Dendritic cell treated with granulocyte-macrophage colony-stimulating factor and Interleukin-4, amounts not matched to agents 40 ng/mL and 50 ng/mL, for 4 days (primary cell): ENCODE measurements at regions not wholly inside any gene's neighbourhood (a gene's known extent, or its start where the extent isn't known, plus 50 kb on each side); places are given as distances from the start of the nearest gene placed in this dataset.
"Not testable (repeated sequence)": the region's sequence is repeated elsewhere in the genome, so short reads cannot be mapped to it uniquely, and the experiment has no call there.

Experiments used
- H3K27ac Mint-ChIP-seq: one replicate; pipeline ENCODE4 v1.8.0; 2022; ENCODE audit warnings: mild to moderate bottlenecking, mixed read lengths
- H3K27me3 Mint-ChIP-seq: one replicate; pipeline ENCODE4 v1.8.0; 2022; ENCODE audit warnings: mild to moderate bottlenecking, mixed read lengths
- H3K36me3 Mint-ChIP-seq: one replicate; pipeline ENCODE4 v1.8.0; 2022; ENCODE audit warnings: low read depth, mixed read lengths
- H3K4me1 Mint-ChIP-seq: one replicate; pipeline ENCODE4 v1.8.0; 2022; ENCODE audit warnings: low read depth, mixed read lengths
- H3K4me3 Mint-ChIP-seq: one replicate; pipeline ENCODE4 v1.8.0; 2022; ENCODE audit warnings: mild to moderate bottlenecking, moderate library complexity, mixed read lengths
- H3K9me3 Mint-ChIP-seq: one replicate; pipeline ENCODE4 v1.8.0; 2022; ENCODE audit warnings: mixed read lengths
- intact Hi-C: fragments of 100-400 bp; cut with micrococcal nuclease; formaldehyde crosslinking; loops from one replicate; pipeline ENCODE4 v1.15.0; 2022

DNA sequence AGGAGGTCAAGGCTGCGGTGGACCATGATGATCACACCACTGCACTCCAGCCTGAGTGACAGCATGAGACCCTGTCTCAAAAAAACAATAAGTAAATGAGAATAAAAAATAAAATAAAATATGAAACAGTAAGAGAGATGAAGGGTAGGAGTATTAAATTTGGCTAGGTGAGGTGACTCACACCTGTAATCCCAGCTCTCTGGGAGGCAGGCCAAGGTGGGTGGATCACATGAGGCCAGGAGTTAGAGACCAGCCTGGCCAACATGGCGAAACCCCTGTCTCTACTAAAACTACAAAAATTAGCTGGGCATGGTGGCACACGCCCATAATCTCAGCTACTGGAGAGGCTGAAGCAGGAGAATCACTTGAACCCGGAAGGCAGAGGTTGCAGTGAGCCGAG, 87.4 kb upstream of the MRI1 start:
- intact Hi-C loops, H3K27ac Mint-ChIP-seq, H3K36me3 Mint-ChIP-seq, H3K4me1 Mint-ChIP-seq, H3K4me3 Mint-ChIP-seq: not testable (repeated sequence)
- H3K27me3 Mint-ChIP-seq, result peaks cover 10% of the 10 kb centered on the region
- peaks cover 35% of the 10 kb centered on the region for H3K9me3 Mint-ChIP-seq

DNA sequence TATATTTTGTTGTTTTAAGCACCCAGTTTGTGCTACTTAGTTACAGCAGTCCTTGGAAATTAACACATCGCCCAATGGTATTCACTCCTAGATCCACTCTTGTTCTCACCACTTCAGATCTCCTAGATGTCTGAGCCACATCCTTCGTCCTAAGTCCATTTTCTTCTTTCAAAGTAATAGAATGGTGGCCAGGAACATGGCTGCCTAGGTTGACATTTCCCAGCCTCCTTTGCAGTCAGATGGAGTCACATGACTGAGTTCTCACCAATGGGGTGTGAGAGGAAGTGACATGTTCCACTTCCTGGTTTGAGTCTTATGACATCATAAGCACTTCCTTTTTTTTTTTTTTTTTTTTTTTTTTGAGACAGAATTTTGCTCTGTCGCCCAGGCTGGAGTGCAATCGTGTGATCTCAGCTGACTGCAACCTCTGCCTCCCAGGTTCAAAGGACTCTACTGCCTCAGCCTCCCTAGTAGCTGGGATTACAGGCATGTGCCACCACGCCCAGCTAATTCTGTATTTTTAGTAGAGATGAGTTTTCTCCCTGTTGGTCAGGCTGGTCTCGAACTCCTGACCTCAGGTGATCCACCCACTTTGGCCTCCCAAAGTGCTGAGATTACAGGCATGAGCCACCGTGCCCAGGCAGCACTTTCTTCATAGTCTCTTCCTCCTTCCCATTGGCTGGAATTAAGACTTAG, 91.7 kb upstream of the MRI1 start:
- H3K9me3 Mint-ChIP-seq, result peaks cover 19% of the 10 kb centered on the region
- H3K4me3 Mint-ChIP-seq, H3K4me1 Mint-ChIP-seq, intact Hi-C loops, H3K27ac Mint-ChIP-seq, H3K36me3 Mint-ChIP-seq, H3K27me3 Mint-ChIP-seq: not testable (repeated sequence)

- no peak overlapping the region for H3K4me3 Mint-ChIP-seq
- intact Hi-C loops, result no loop called here
- no peak overlapping the region for H3K27ac Mint-ChIP-seq
- no peaks in the 10 kb centered on the region for H3K4me1 Mint-ChIP-seq
- no peaks in the 10 kb centered on the region for H3K36me3 Mint-ChIP-seq
- H3K9me3 Mint-ChIP-seq, result peaks cover 19% of the 10 kb centered on the region
- H3K27me3 Mint-ChIP-seq, result peaks cover 7% of the 10 kb centered on the region
These were observed 93.5 kb upstream of the MRI1 start for GRCh38 chr19:13670846-13671245.

GRCh38 chr19:13669780-13670355, 94.5 kb upstream of the MRI1 start:
- H3K4me3 Mint-ChIP-seq, result no peak overlapping the region
- peaks cover 5% of the 10 kb centered on the region for H3K27me3 Mint-ChIP-seq
- intact Hi-C loops, result no loop called here
- no peak overlapping the region for H3K27ac Mint-ChIP-seq
- H3K9me3 Mint-ChIP-seq, result peaks cover 19% of the 10 kb centered on the region
- no peaks in the 10 kb centered on the region for H3K36me3 Mint-ChIP-seq
- peaks cover 5% of the 10 kb centered on the region for H3K4me1 Mint-ChIP-seq

GRCh38 chr19:13668964-13669363, 95.4 kb upstream of the MRI1 start:
- H3K4me3 Mint-ChIP-seq, result no peak overlapping the region
- no peaks in the 10 kb centered on the region for H3K36me3 Mint-ChIP-seq
- intact Hi-C loops, result no loop called here
- peaks cover 3% of the 10 kb centered on the region for H3K27me3 Mint-ChIP-seq
- no peak overlapping the region for H3K27ac Mint-ChIP-seq
- peaks cover 19% of the 10 kb centered on the region for H3K9me3 Mint-ChIP-seq
- peaks cover 5% of the 10 kb centered on the region for H3K4me1 Mint-ChIP-seq

GRCh38 chr19:13666165-13666564, 98.2 kb upstream of the MRI1 start:
- Mint-ChIP-seq H3K36me3 (no peaks in the 10 kb centered on the region), H3K9me3 (no peaks in the 10 kb centered on the region), H3K27me3 (peaks cover 6% of the 10 kb centered on the region), H3K4me1 (peaks cover 5% of the 10 kb centered on the region), H3K27ac (no peak overlapping the region), H3K4me3 (no peak overlapping the region)
- intact Hi-C loops, result no loop called here

DNA sequence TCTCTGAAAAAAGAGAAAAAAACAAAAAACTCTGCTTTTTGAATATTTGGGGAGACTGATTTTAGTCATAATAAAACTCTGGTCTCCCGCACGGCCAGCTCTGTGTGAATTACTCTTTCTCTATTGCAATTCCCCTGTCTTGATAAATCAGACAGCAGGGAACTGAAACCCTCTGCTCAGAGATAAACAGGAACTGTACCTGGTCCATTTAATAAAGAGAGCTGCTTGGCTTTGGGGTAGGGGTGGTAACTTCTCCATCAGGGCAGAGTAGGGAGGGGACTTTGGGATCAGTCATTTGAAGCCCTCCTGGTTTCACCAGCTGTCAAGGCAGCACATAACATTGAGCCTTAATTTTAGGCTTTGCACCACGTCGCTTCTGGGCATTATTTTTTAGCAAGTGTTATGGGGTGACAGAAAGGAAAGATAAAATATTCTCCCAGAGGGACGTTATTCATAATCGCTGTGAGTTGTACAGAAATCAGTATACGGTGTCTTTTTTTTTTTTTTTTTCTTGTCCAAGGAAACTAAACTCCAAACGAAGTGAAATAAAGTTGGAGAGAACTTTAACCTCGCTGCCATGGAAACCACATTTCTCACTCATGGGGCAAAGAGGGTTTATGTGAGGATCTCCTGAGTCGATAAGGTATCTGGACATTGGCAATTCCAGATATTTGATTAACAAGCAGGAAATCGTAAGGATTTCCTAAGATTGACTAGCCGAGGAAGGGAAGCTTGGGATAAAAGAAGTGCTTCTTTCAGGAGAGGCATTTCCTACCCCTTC, 99.0 kb upstream of the MRI1 start:
- no peaks in the 10 kb centered on the region for H3K36me3 Mint-ChIP-seq
- H3K4me3 Mint-ChIP-seq, result no peak overlapping the region
- no peaks in the 10 kb centered on the region for H3K9me3 Mint-ChIP-seq
- intact Hi-C loops, result no loop called here
- H3K27me3 Mint-ChIP-seq, result peaks cover 5% of the 10 kb centered on the region
- H3K27ac Mint-ChIP-seq, result no peak overlapping the region
- H3K4me1 Mint-ChIP-seq, result peaks cover 5% of the 10 kb centered on the region

GRCh38 chr19:13652810-13653590, 111.3 kb upstream of the MRI1 start:
- no peak overlapping the region for H3K27ac Mint-ChIP-seq
- H3K9me3 Mint-ChIP-seq, result peaks cover 9% of the 10 kb centered on the region
- no peak overlapping the region for H3K4me3 Mint-ChIP-seq
- H3K4me1 Mint-ChIP-seq, result no peaks in the 10 kb centered on the region
- intact Hi-C loops, result no loop called here
- no peaks in the 10 kb centered on the region for H3K36me3 Mint-ChIP-seq
- peaks cover 5% of the 10 kb centered on the region for H3K27me3 Mint-ChIP-seq

DNA sequence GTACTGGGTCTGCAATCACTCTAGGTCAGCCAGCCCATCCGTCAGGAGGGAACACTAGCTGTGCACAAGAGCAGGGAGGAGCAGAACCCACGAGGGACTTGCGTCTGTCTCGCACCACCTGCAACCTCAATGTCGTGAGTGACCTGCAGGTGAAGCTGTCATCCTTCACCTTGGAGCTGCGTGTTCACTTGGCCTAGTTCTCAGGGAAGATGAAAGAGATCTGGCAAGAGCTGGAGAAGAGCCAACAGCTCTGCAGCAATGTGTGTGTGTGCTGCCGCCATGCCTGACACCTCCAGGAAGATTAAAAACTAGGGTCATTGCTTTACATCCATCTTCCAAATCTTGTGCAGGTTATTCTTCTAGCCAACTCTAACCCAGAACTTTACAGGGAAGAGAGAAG, 117.6 kb upstream of the MRI1 start:
- Mint-ChIP-seq H3K27ac (no peak overlapping the region), H3K27me3 (peaks cover 11% of the 10 kb centered on the region), H3K4me3 (no peak overlapping the region), H3K9me3 (peaks cover 9% of the 10 kb centered on the region), H3K4me1 (no peaks in the 10 kb centered on the region), H3K36me3 (no peaks in the 10 kb centered on the region)
- intact Hi-C loops, result no loop called here

GRCh38 chr19:13644645-13645044, 119.7 kb upstream of the MRI1 start:
- Mint-ChIP-seq H3K4me3 (no peak overlapping the region), H3K36me3 (no peaks in the 10 kb centered on the region), H3K4me1 (no peaks in the 10 kb centered on the region), H3K27ac (no peak overlapping the region), H3K27me3 (peaks cover 12% of the 10 kb centered on the region), H3K9me3 (peaks cover 10% of the 10 kb centered on the region)
- intact Hi-C loops, result no loop called here

DNA sequence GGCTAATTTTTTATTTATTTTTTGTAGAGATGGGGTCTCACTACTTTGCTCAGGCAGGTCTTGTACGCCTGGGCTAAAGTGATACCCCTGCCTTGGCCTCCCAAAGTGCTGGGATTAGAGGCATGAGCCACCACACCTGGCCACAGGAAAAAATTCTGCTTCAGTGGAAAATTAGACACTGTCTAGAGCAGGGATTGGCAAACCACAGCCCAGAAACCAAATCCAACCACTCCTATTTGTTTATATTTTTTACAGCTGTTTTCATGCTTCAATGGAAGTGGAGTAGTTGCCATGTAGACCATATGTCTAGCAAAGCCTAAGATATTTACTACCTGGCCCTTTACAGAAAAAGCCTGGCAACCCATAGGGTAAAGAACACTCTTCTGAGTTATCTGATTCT, 123.7 kb upstream of the MRI1 start:
- H3K36me3 Mint-ChIP-seq, result no peaks in the 10 kb centered on the region
- H3K27me3 Mint-ChIP-seq, result peaks cover 12% of the 10 kb centered on the region
- no peak overlapping the region for H3K4me3 Mint-ChIP-seq
- H3K4me1 Mint-ChIP-seq, result no peaks in the 10 kb centered on the region
- H3K27ac Mint-ChIP-seq, result no peak overlapping the region
- intact Hi-C loops, result no loop called here
- peaks cover 16% of the 10 kb centered on the region for H3K9me3 Mint-ChIP-seq

DNA sequence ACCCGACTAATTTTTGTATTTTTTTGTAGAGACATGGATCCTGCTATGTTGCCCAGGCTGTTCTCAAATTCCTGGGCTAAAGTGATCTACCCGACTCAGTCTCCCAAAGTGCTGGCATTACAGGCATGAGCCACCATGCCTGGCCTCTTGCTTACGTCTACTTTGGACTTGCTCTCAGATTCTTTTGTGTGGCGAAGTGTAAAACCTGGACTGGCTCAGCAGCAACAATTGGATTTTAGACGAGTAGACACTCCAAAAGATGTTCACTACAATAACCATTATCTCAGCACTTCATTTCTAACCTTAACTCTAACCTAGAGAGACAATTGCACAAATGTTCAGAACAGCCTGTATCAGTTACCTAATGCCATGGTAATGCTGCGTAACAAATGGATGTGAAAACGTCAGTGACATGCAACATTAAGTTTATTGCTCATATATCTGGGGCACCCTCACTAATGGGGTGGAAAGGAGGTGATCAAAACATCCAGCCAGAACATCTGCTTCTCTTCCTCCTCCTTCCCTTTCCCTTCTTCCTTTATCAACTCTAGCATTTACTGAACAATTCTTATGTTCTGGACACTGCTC, 124.9 kb upstream of the MRI1 start:
- no peaks in the 10 kb centered on the region for H3K36me3 Mint-ChIP-seq
- H3K4me3 Mint-ChIP-seq, result no peak overlapping the region
- peaks cover 10% of the 10 kb centered on the region for H3K9me3 Mint-ChIP-seq
- H3K4me1 Mint-ChIP-seq, result no peaks in the 10 kb centered on the region
- intact Hi-C loops, result no loop called here
- peaks cover 12% of the 10 kb centered on the region for H3K27me3 Mint-ChIP-seq
- no peak overlapping the region for H3K27ac Mint-ChIP-seq

DNA sequence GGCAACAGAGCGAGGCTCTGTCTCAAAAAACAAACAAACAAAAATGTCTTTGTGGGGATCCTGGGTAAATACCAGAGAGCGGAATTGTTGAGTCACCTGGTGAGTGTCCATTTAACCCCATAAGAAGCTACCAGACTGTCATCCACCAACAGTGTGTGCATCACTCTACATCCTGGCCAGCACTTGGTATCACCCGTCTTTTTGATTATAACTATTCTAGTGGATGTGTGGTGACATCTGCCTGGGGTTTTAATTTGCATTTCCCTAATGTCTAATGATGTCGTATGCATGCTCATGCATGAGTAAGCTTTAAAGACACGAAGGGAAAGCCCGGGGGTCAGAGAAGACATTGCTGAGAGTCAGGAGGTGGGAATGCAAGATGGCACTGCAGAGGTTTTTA, 126.7 kb upstream of the MRI1 start:
- H3K4me3 Mint-ChIP-seq, result no peak overlapping the region
- H3K27me3 Mint-ChIP-seq, result peaks cover 13% of the 10 kb centered on the region
- no peaks in the 10 kb centered on the region for H3K4me1 Mint-ChIP-seq
- H3K27ac Mint-ChIP-seq, result no peak overlapping the region
- no peaks in the 10 kb centered on the region for H3K36me3 Mint-ChIP-seq
- intact Hi-C loops, result no loop called here
- H3K9me3 Mint-ChIP-seq, result peaks cover 20% of the 10 kb centered on the region

GRCh38 chr19:13634658-13635057, 128.4 kb upstream of the CACNA1A start:
- H3K27me3 Mint-ChIP-seq, result peaks cover 10% of the 10 kb centered on the region

More at GRCh38 chr19:13634658-13635057, 128.4 kb upstream of the CACNA1A start:
- no peaks in the 10 kb centered on the region for H3K36me3 Mint-ChIP-seq
- peaks cover 18% of the 10 kb centered on the region for H3K9me3 Mint-ChIP-seq
- no peaks in the 10 kb centered on the region for H3K4me1 Mint-ChIP-seq
- no peak overlapping the region for H3K4me3 Mint-ChIP-seq
- intact Hi-C loops, result no loop called here
- no peak overlapping the region for H3K27ac Mint-ChIP-seq
